GM21786 (cell line): ENCODE measurements at regions not wholly inside any gene's neighbourhood (a gene's known extent, or its start where the extent isn't known, plus 50 kb on each side); places are given as distances from the start of the nearest gene placed in this dataset.

ENCODE experiments used
- ATAC-seq: cut with Tn5 transposase; IDR thresholded peaks from one replicate; pipeline ENCODE4 v1.9.1; 2021; ENCODE audit not compliant: unreplicated experiment

- no peak for ATAC-seq
These were observed 159.1 kb upstream of the ZBED5 start for GRCh38 chr11:11016943-11017342.

GRCh38 chr11:11016068-11016467, 158.2 kb upstream of the ZBED5 start:
- no peak for ATAC-seq

- no peak for ATAC-seq
These were observed 153.8 kb upstream of the ZBED5 start for GRCh38 chr11:11011617-11012016.

- no peak for ATAC-seq
These were observed 152.8 kb upstream of the ZBED5 start for GRCh38 chr11:11010624-11011127.

GRCh38 chr11:11009179-11009578, 151.3 kb upstream of the ZBED5 start:
- ATAC-seq = no peak

- no peak for ATAC-seq
These were observed 146.2 kb upstream of the ZBED5 start for GRCh38 chr11:11004069-11004468.

- ATAC-seq = no peak
These were observed 145.4 kb upstream of the ZBED5 start for GRCh38 chr11:11003226-11003625.

GRCh38 chr11:11000579-11001283, 142.9 kb upstream of the ZBED5 start:
- ATAC-seq = no peak

- no peak for ATAC-seq
These were observed 140.8 kb upstream of the ZBED5 start for GRCh38 chr11:10998674-10999073.

- ATAC-seq = no peak
These were observed 138.8 kb upstream of the ZBED5 start for GRCh38 chr11:10996678-10997077.

GRCh38 chr11:10993640-10994039, 135.8 kb upstream of the ZBED5 start:
- ATAC-seq = no peak

GRCh38 chr11:10993186-10993585, 135.3 kb upstream of the ZBED5 start:
- no peak for ATAC-seq

GRCh38 chr11:10991393-10991792, 133.5 kb upstream of the ZBED5 start:
- ATAC-seq = no peak

GRCh38 chr11:10990637-10991193, 132.9 kb upstream of the ZBED5 start:
- ATAC-seq = no peak

- ATAC-seq = no peak
These were observed 132.3 kb upstream of the ZBED5 start for GRCh38 chr11:10990160-10990559.

- no peak for ATAC-seq
These were observed 128.2 kb upstream of the ZBED5 start for GRCh38 chr11:10986006-10986405.

GRCh38 chr11:10984742-10985141, 126.9 kb upstream of the ZBED5 start:
- ATAC-seq = no peak

- ATAC-seq = no peak
These were observed 126.4 kb upstream of the ZBED5 start for GRCh38 chr11:10984250-10984649.

- no peak for ATAC-seq
These were observed 125.1 kb upstream of the ZBED5 start for GRCh38 chr11:10982704-10983510.

- ATAC-seq = no peak
These were observed 121.7 kb upstream of the ZBED5 start for GRCh38 chr11:10979529-10979928.

- ATAC-seq = no peak
These were observed 120.3 kb upstream of the ZBED5 start for GRCh38 chr11:10978198-10978597.

- no peak for ATAC-seq
These were observed 117.5 kb upstream of the ZBED5 start for GRCh38 chr11:10975287-10975721.
